ENCODE measurements at regions not wholly inside any gene's neighbourhood (a gene's known extent, or its start where the extent isn't known, plus 50 kb on each side); places are given as distances from the start of the nearest gene placed in this dataset.

DNA sequence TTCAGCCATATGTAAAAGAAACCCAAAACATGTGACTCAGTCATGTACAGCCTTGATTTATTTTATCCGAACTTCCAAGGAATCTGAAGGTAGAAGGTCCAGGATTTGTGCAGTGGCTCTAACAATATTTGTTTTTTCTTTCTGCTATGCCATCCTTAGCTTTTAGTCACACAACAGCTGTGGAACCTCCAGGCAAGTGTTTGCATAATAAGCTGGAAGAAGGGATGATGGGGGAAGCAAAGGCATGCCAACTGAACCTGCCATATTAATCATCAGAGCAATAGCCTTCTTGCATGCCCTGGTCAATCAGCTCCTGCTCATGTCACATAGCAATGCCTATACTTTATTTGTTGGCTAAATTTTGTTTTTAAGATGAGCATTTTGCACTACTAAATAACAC lies 444.7 kb upstream of the ARPP21 start:
- no peak for TF ChIP-seq EZH2 (IDR thresholded peaks at IDR 0.05; ENCODE audit: low read length)
- TF ChIP-seq CTCF (optimal IDR thresholded peaks at IDR 0.05 in 1 of 3, IDR thresholded peaks at IDR 0.05 in 1 of 3, conservative IDR thresholded peaks at IDR 0.05 in 1 of 3; ENCODE audit: extremely low read depth in 1 of 3, insufficient read depth in 2 of 3, low read length in 3 of 3) = no peak
- no peaks in the 10 kb centered on the region for H3K27me3 ChIP-seq (ENCODE audit: control insufficient read depth, extremely low read depth, insufficient read depth, low read length)
- no peak overlapping the region for H2AFZ ChIP-seq (ENCODE audit: control insufficient read depth, low read length)
- H3K4me3 ChIP-seq (ENCODE audit: control insufficient read depth in 2 of 3, extremely low read depth in 1 of 3, insufficient read depth in 2 of 3, low read depth in 1 of 3, low read length in 3 of 3) = no peak overlapping the region
- DNase-seq (ENCODE audit: low read depth, low spot score) (no peak), FAIRE-seq (no peak)
- H3K9me3 ChIP-seq (ENCODE audit: control insufficient read depth, low read depth, low read length) = no peaks in the 10 kb centered on the region
- no peaks in the 10 kb centered on the region for H3K4me1 ChIP-seq (ENCODE audit: control insufficient read depth, extremely low read depth, insufficient read depth, low read length)
- H3K9me1 ChIP-seq (ENCODE audit: control insufficient read depth, extremely low read depth, insufficient read depth, low read length) = no peaks in the 10 kb centered on the region
- dilution Hi-C loops (cut with MboI; ENCODE audit: extremely low pct_ligation_motif_present, low sequenced_read_pairs) = no loop called here
- no peaks in the 10 kb centered on the region for H4K20me1 ChIP-seq (ENCODE audit: control insufficient read depth, extremely low read depth, insufficient read depth, low read length)
- no peak overlapping the region for H3K4me2 ChIP-seq (ENCODE audit: control insufficient read depth, extremely low read depth, insufficient read depth, low read depth, low read length)
- H3K36me3 ChIP-seq (ENCODE audit: control insufficient read depth in 2 of 2, extremely low read depth in 1 of 2, insufficient read depth in 2 of 2, low read length in 2 of 2) = no peaks in the 10 kb centered on the region
- no peak overlapping the region for H3K27ac ChIP-seq (ENCODE audit: control insufficient read depth, insufficient read depth, low read length)
- H3K79me2 ChIP-seq (ENCODE audit: control insufficient read depth, insufficient read depth, low read length) = no peaks in the 10 kb centered on the region
- H3K9ac ChIP-seq (ENCODE audit: control insufficient read depth, extremely low read depth, insufficient read depth, low read length) = no peak overlapping the region

- Histone ChIP-seq H3K9me1 (ENCODE audit: control insufficient read depth, extremely low read depth, insufficient read depth, low read length) (no peaks in the 10 kb centered on the region), H3K27ac (ENCODE audit: control insufficient read depth, insufficient read depth, low read length) (no peak overlapping the region), H3K36me3 (ENCODE audit: control insufficient read depth in 2 of 2, extremely low read depth in 1 of 2, insufficient read depth in 2 of 2, low read length in 2 of 2) (no peaks in the 10 kb centered on the region), H3K9ac (ENCODE audit: control insufficient read depth, extremely low read depth, insufficient read depth, low read length) (no peak overlapping the region), H3K4me1 (ENCODE audit: control insufficient read depth, extremely low read depth, insufficient read depth, low read length) (no peaks in the 10 kb centered on the region), H3K79me2 (ENCODE audit: control insufficient read depth, insufficient read depth, low read length) (no peaks in the 10 kb centered on the region), H4K20me1 (ENCODE audit: control insufficient read depth, extremely low read depth, insufficient read depth, low read length) (no peaks in the 10 kb centered on the region), H3K27me3 (ENCODE audit: control insufficient read depth, extremely low read depth, insufficient read depth, low read length) (no peaks in the 10 kb centered on the region), H3K4me2 (ENCODE audit: control insufficient read depth, extremely low read depth, insufficient read depth, low read depth, low read length) (no peak overlapping the region), H3K9me3 (ENCODE audit: control insufficient read depth, low read depth, low read length) (no peaks in the 10 kb centered on the region), H3K4me3 (ENCODE audit: control insufficient read depth in 2 of 3, extremely low read depth in 1 of 3, insufficient read depth in 2 of 3, low read depth in 1 of 3, low read length in 3 of 3) (no peak overlapping the region), H2AFZ (ENCODE audit: control insufficient read depth, low read length) (no peak overlapping the region)
- dilution Hi-C loops (cut with MboI; ENCODE audit: extremely low pct_ligation_motif_present, low sequenced_read_pairs) = no loop called here
- no peak for FAIRE-seq
- no peak for DNase-seq (ENCODE audit: low read depth, low spot score)
- no peak for TF ChIP-seq CTCF (optimal IDR thresholded peaks at IDR 0.05 in 1 of 3, IDR thresholded peaks at IDR 0.05 in 1 of 3, conservative IDR thresholded peaks at IDR 0.05 in 1 of 3; ENCODE audit: extremely low read depth in 1 of 3, insufficient read depth in 2 of 3, low read length in 3 of 3)
- TF ChIP-seq EZH2 (IDR thresholded peaks at IDR 0.05; ENCODE audit: low read length) = no peak
These were observed 440.5 kb upstream of the ARPP21 start for GRCh38 chr3:35198857-35199256.

Measured in keratinocyte (primary cell).